ENCODE measurements at regions not wholly inside any gene's neighbourhood (a gene's known extent, or its start where the extent isn't known, plus 50 kb on each side); places are given as distances from the start of the nearest gene placed in this dataset.
"Not testable (repeated sequence)": the region's sequence is repeated elsewhere in the genome, so short reads cannot be mapped to it uniquely, and the experiment has no call there.

DNA sequence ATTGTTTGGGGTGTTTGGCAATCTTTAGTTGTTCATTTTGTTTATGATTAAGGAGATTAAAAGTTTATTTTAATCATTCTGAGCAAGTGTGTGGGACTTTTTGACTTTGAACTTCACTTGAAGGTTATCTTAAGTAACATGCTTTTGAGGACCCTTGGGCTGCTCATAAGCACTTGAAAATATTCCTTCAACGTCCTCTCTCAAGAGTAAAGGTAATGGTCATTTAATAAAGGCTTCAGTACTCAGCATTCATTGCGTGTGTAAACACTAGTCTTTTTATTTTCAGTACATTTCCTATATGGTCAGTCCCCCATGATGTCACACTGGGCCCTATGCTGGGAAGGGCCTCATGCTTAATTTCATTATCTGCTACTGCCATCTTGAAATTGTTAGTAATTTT, 285.6 kb downstream of the SRGAP2C start:
- H3K4me1 ChIP-seq (ENCODE audit: control insufficient read depth, insufficient read depth, low read length); H3K27ac ChIP-seq (ENCODE audit: low read length); H3K36me3 ChIP-seq (ENCODE audit: control insufficient read depth, insufficient read depth, low read length); H3K4me3 Mint-ChIP-seq; H3K9me3 Mint-ChIP-seq; H3K4me1 Mint-ChIP-seq; intact Hi-C loops (cut with micrococcal nuclease); ATAC-seq; H3K36me3 Mint-ChIP-seq; H3K9me3 ChIP-seq (ENCODE audit: control insufficient read depth, insufficient read depth, low read length); H3K4me3 ChIP-seq (ENCODE audit: low read length); H3K27me3 ChIP-seq (ENCODE audit: control insufficient read depth, insufficient read depth, low read length); H3K27ac Mint-ChIP-seq; DNase-seq: not testable (repeated sequence)
- H3K27me3 Mint-ChIP-seq (ENCODE audit: low read depth in 2 of 2) = peaks cover 4 to 16% of the 10 kb centered on the region in 2 donors
- 96% methylated on average over 2 of the region's 2 CpGs for WGBS (ENCODE audit: insufficient coverage)

DNA sequence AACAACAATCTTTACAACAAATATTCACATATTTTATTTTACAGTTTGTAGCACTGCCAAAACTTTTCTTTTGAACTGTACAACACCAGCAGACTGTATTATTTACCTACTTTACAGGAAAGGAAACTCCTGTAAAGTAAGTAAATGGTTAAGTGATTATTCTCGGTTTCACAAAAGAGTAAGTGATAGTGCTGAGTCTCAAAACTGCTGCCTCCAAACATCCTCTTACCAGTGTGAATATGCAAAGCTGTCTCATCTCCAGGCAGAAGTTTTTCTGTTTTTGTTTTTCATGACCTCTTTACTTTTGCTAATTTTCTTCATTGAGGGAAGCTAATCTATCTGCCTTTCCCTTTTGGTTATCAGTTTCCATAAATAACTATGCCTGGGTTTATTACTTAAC, 286.7 kb downstream of the SRGAP2C start:
- no peaks in the 10 kb centered on the region for H3K9me3 Mint-ChIP-seq
- H3K27me3 Mint-ChIP-seq (ENCODE audit: low read depth in 2 of 2) = peaks cover 8 to 17% of the 10 kb centered on the region in 2 donors
- H3K4me1 Mint-ChIP-seq = no peaks in the 10 kb centered on the region
- H3K27me3 ChIP-seq (ENCODE audit: control insufficient read depth, insufficient read depth, low read length) = no peaks in the 10 kb centered on the region
- DNase-seq (no peak), ATAC-seq (no peak)
- no peaks in the 10 kb centered on the region for H3K36me3 ChIP-seq (ENCODE audit: control insufficient read depth, insufficient read depth, low read length)
- no peak overlapping the region for H3K4me3 ChIP-seq (ENCODE audit: low read length)
- TF ChIP-seq CTCF (IDR thresholded peaks at IDR 0.05) = no peak
- intact Hi-C loops (cut with micrococcal nuclease) = no loop called here
- no peak overlapping the region for H3K4me3 Mint-ChIP-seq
- H3K27ac Mint-ChIP-seq = no peak overlapping the region
- H3K9me3 ChIP-seq (ENCODE audit: control insufficient read depth, insufficient read depth, low read length) = no peaks in the 10 kb centered on the region
- H3K27ac ChIP-seq (ENCODE audit: low read length) = no peak overlapping the region
- WGBS (ENCODE audit: insufficient coverage) = no CpG with 5 or more reads among the region's 1 CpG
- H3K4me1 ChIP-seq (ENCODE audit: control insufficient read depth, insufficient read depth, low read length) = no peaks in the 10 kb centered on the region
- H3K36me3 Mint-ChIP-seq = no peaks in the 10 kb centered on the region

DNA sequence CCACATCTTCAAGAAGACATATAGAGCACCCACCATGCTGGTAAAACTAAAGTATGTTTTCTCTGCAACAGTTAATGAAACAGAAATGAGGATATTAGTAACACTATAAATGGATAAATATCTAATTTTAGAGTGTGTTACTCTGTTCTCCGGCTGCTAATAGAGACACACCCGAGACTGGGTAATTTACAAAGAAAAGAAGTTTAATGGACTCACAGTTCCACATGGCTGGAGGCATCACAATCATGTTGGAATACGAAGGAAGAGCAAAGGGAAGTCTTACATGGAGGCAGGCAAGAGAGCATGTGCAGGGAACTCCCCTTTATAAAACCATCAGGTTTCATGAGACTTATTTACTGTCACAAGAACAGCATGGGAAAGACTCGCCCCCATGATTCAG, 287.2 kb downstream of the SRGAP2C start:
- 88% methylated on average over 4 of the region's 4 CpGs for WGBS (ENCODE audit: insufficient coverage)
- DNase-seq (no peak), ATAC-seq (no peak)
- no peak overlapping the region for H3K4me3 Mint-ChIP-seq
- Histone ChIP-seq H3K9me3 (ENCODE audit: control insufficient read depth, insufficient read depth, low read length) (peaks cover under 1% of the 10 kb centered on the region), H3K4me1 (ENCODE audit: control insufficient read depth, insufficient read depth, low read length) (no peaks in the 10 kb centered on the region), H3K27me3 (ENCODE audit: control insufficient read depth, insufficient read depth, low read length) (no peaks in the 10 kb centered on the region), H3K36me3 (ENCODE audit: control insufficient read depth, insufficient read depth, low read length) (no peaks in the 10 kb centered on the region), H3K4me3 (ENCODE audit: low read length) (no peak overlapping the region), H3K27ac (ENCODE audit: low read length) (no peak overlapping the region)
- no peaks in the 10 kb centered on the region for H3K4me1 Mint-ChIP-seq
- no peak for TF ChIP-seq CTCF (IDR thresholded peaks at IDR 0.05)
- intact Hi-C loops (cut with micrococcal nuclease) = no loop called here
- H3K9me3 Mint-ChIP-seq = no peaks in the 10 kb centered on the region
- H3K27ac Mint-ChIP-seq = no peak overlapping the region
- H3K27me3 Mint-ChIP-seq (ENCODE audit: low read depth in 2 of 2) = peaks cover 8 to 14% of the 10 kb centered on the region in 2 donors
- H3K36me3 Mint-ChIP-seq = no peaks in the 10 kb centered on the region

GRCh38 chr1:121483234-121483633, 298.5 kb downstream of the SRGAP2C start:
- H3K27ac ChIP-seq (ENCODE audit: low read length) = no peak overlapping the region
- Mint-ChIP-seq H3K4me3 (no peak overlapping the region), H3K4me1 (no peaks in the 10 kb centered on the region), H3K36me3 (no peaks in the 10 kb centered on the region), H3K27ac (no peak overlapping the region), H3K27me3 (ENCODE audit: low read depth in 2 of 2) (peaks cover 0 to 3% of the 10 kb centered on the region in 2 donors), H3K9me3 (peaks cover 0 to 1% of the 10 kb centered on the region in 2 donors)
- no peaks in the 10 kb centered on the region for H3K27me3 ChIP-seq (ENCODE audit: control insufficient read depth, insufficient read depth, low read length)
- intact Hi-C loops (cut with micrococcal nuclease) = no loop called here
- H3K4me3 ChIP-seq (ENCODE audit: low read length) = no peak overlapping the region
- TF ChIP-seq CTCF (IDR thresholded peaks at IDR 0.05) = no peak
- H3K9me3 ChIP-seq (ENCODE audit: control insufficient read depth, insufficient read depth, low read length) = no peaks in the 10 kb centered on the region
- no peaks in the 10 kb centered on the region for H3K4me1 ChIP-seq (ENCODE audit: control insufficient read depth, insufficient read depth, low read length)
- DNase-seq = no peak
- H3K36me3 ChIP-seq (ENCODE audit: control insufficient read depth, insufficient read depth, low read length) = no peaks in the 10 kb centered on the region
- ATAC-seq = no peak

All from natural killer cell (primary cell).